ENCODE measurements at regions not wholly inside any gene's neighbourhood (a gene's known extent, or its start where the extent isn't known, plus 50 kb on each side); places are given as distances from the start of the nearest gene placed in this dataset.

GRCh38 chr18:65057439-65058083, 693.3 kb upstream of the CDH7 start:
- H3K27ac Mint-ChIP-seq: no peak overlapping the region
- H3K9me3 Mint-ChIP-seq: peaks cover 3% of the 10 kb centered on the region
- H3K4me1 Mint-ChIP-seq: no peaks in the 10 kb centered on the region
- ChIA-PET CTCF (no interaction called here), POLR2A (no interaction called here)
- no peak overlapping the region for H3K4me3 Mint-ChIP-seq
- no peaks in the 10 kb centered on the region for H3K36me3 Mint-ChIP-seq (ENCODE audit: low read depth)
- TF ChIP-seq CTCF (IDR thresholded peaks at IDR 0.05): no peak
- DNase-seq (no peak), ATAC-seq (ENCODE audit: low read depth) (no peak)
- intact Hi-C loops (cut with micrococcal nuclease): no loop called here
- H3K27me3 Mint-ChIP-seq: no peaks in the 10 kb centered on the region

- CTCF ChIA-PET: no interaction called here
- no peak for TF ChIP-seq CTCF (IDR thresholded peaks at IDR 0.05)
- H3K4me1 Mint-ChIP-seq: no peaks in the 10 kb centered on the region
- peaks cover 3% of the 10 kb centered on the region for H3K9me3 Mint-ChIP-seq
- no peak overlapping the region for H3K27ac Mint-ChIP-seq
- no peak overlapping the region for H3K4me3 Mint-ChIP-seq
- no peaks in the 10 kb centered on the region for H3K27me3 Mint-ChIP-seq
- H3K36me3 Mint-ChIP-seq (ENCODE audit: low read depth): no peaks in the 10 kb centered on the region
- ATAC-seq (ENCODE audit: low read depth) (no peak), DNase-seq (no peak)
- intact Hi-C loops (cut with micrococcal nuclease): no loop called here
- POLR2A ChIA-PET: no interaction called here
Measured at GRCh38 chr18:65056575-65056974, 694.2 kb upstream of the CDH7 start.

- Mint-ChIP-seq H3K27me3 (no peaks in the 10 kb centered on the region), H3K4me3 (no peak overlapping the region), H3K36me3 (ENCODE audit: low read depth) (no peaks in the 10 kb centered on the region), H3K4me1 (no peaks in the 10 kb centered on the region), H3K9me3 (no peaks in the 10 kb centered on the region), H3K27ac (no peak overlapping the region)
- ATAC-seq (ENCODE audit: low read depth): no peak
- ChIA-PET CTCF (no interaction called here), POLR2A (no interaction called here)
- no peak for TF ChIP-seq CTCF (IDR thresholded peaks at IDR 0.05)
- no peak for DNase-seq
- intact Hi-C loops (cut with micrococcal nuclease): no loop called here
Measured at GRCh38 chr18:65049586-65049985, 701.2 kb upstream of the CDH7 start.

- intact Hi-C loops (cut with micrococcal nuclease): no loop called here
- CTCF ChIA-PET: no interaction called here
- H3K4me3 Mint-ChIP-seq: no peak overlapping the region
Measured at GRCh38 chr18:65039578-65039977, 711.2 kb upstream of the CDH7 start.

GRCh38 chr18:65035701-65036100, 715.1 kb upstream of the CDH7 start:
- Mint-ChIP-seq H3K4me3 (no peak overlapping the region), H3K36me3 (ENCODE audit: low read depth) (no peaks in the 10 kb centered on the region), H3K9me3 (no peaks in the 10 kb centered on the region), H3K27ac (no peak overlapping the region), H3K27me3 (no peaks in the 10 kb centered on the region), H3K4me1 (no peaks in the 10 kb centered on the region)
- CTCF ChIA-PET: no interaction called here
- no peak for ATAC-seq (ENCODE audit: low read depth)
- POLR2A ChIA-PET: no interaction called here
- TF ChIP-seq CTCF (IDR thresholded peaks at IDR 0.05): no peak
- intact Hi-C loops (cut with micrococcal nuclease): no loop called here
- no peak for DNase-seq

More at GRCh38 chr18:65039578-65039977, 711.2 kb upstream of the CDH7 start:
- no peak for ATAC-seq (ENCODE audit: low read depth)
- H3K27me3 Mint-ChIP-seq: no peaks in the 10 kb centered on the region
- no peak for DNase-seq
- POLR2A ChIA-PET: no interaction called here
- no peaks in the 10 kb centered on the region for H3K36me3 Mint-ChIP-seq (ENCODE audit: low read depth)
- no peaks in the 10 kb centered on the region for H3K9me3 Mint-ChIP-seq
- no peaks in the 10 kb centered on the region for H3K4me1 Mint-ChIP-seq
- TF ChIP-seq CTCF (IDR thresholded peaks at IDR 0.05): no peak
- H3K27ac Mint-ChIP-seq: no peak overlapping the region
